Right renal pelvis (tissue), 4 donors: ENCODE measurements at regions not wholly inside any gene's neighbourhood (a gene's known extent, or its start where the extent isn't known, plus 50 kb on each side); places are given as distances from the start of the nearest gene placed in this dataset.

Experiments used
- DNase-seq, 4 donors: peaks; one replicate each; pipeline ENCODE4 v3.0.0-alpha.2; 2013; ENCODE audit warnings: low read depth in 4 of 4, low spot score in 3 of 4, missing footprints in 1 of 4

- DNase-seq = no peak
Observed at GRCh38 chr3:87175732-87176131, 51.4 kb upstream of the CHMP2B start.

DNA sequence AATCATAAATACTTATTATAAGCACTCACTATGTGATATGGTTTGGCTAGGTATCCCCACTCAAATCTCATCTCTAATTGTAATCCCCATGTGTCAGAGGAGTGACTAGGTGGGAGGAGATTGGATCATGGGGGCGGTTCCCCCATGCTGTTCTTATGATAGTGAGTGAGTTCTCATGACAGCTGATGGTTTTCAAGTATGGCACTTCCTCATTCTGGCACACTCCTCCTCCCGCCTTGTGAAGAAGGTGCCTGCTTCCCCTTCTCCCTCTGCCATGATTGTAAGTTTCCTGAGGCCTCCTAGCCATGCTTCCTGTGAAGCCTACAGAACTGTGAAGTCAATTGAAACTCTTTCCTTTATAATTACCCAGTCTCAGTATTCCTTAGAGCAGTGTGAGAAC, 53.3 kb upstream of the CHMP2B start:
- DNase-seq = no peak

DNA sequence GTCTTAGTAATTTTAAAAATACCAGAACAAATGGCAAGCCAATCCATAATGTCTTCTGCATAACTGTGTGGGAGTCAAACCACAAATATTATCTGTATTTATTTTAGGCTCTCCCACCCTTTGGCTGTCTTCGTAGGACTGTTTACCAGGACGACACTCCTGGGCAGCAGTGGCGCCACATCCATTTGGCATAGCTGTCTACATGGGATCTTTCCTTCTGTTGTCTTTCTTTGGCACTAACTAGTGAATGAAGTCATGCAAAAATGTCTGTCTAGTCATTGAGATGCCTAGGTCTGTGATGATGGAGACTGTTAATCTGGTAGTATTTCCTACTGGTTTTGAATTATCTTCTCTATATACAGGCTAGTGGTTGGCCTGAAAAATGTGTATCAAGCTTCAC, 54.0 kb upstream of the CHMP2B start:
- no peak for DNase-seq

DNA sequence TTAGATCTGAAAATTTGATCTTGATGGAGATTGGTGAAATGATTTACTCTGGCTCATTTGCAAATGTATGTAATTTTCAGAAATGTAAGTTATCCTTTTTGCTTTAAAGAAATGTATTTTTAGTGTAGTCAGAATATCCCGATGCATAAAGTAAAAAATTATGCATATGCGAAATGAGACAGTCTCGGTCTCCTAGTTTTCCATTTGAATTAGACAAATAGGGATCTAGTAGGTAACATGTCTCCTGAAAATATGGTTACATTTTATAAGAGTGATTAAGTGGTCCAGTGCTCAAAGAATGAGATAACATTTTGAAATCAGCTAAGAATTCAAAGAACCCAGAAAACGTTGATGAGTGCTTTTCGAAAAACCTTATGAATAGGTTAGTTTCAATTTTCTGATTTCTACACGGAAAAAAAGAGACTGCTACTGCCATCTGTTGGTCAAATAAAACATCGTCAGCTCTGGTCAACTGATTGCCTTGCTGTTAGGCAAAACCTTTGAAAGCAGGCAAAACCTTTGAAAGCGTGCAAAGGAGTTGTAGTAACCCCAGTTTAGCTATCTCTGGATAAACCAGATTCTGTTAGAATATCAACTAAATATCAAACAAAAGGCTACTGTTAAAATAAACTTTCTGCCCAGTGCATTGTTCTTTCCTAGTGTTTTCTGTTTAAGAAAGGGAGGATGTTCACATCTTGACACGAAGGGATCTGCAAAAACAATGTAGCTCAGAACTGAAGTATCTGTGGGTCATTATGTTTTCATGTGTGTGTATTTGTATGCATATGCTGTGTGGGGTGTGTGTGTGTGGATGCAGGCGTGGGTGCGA, 59.3 kb upstream of the CHMP2B start:
- peak; percentile 16 to 31 (median 22) for DNase-seq

DNA sequence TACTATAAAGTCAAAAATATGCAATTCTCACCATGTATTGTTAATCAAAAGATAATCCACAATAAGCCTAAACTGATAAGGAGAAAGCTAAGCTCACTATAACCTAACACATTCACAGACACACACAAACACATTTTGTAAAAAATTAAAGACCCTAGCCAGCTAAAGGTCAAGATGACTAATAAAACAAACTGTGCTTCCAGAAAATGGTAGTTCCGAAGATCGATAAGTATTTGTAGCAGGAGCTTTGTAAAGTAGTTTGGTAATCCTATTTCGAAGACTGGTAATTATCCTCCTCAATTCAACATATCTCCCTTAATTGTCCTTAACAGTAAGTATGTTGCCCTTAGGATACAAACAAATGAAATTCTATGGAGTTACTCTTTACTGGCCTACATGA, 62.9 kb upstream of the CHMP2B start:
- DNase-seq = no peak

DNA sequence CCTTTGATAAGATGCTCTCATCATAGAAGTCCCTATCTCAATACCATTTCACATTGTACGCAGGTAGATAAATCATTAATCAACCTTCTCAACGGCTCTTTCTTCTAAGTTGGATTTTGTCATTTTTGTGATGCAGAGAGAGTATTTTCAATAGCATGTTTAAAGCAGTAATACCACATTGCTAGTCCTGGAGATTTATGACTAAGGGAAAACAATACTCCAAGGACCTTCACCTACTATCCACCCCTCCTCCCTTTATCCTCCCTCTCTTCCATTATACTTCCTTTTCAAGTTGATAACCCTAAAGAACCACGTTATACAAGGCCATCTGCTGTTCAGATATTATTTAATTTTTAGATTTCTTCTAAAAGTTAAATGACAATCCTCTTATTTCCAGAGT, 65.3 kb upstream of the CHMP2B start:
- DNase-seq = no peak

- DNase-seq = no peak
Observed at GRCh38 chr3:87161417-87161816, 65.7 kb upstream of the CHMP2B start.

DNA sequence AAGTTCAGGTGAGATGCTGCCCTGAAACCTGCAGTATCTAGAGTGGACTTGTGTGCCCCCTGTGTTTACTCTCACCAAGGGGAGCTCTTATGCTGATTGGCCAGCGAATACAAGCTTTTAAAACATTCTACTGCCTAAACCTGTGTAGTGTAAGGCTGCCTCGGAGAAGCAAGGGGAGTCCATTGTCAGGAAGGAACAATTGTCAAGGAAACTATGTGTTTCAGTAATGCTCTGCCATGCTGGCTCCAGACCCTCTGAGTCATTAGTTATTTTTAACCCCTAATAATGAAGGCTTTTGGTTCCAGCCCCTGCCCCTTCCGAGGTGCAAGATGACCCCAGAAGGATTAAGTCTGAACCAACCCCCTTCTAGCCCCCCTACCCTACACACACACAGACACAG, 66.1 kb upstream of the CHMP2B start:
- no peak for DNase-seq

- DNase-seq = no peak
Observed at GRCh38 chr3:87158823-87159222, 68.3 kb upstream of the CHMP2B start.

- no peak for DNase-seq
Observed at GRCh38 chr3:87148020-87148419, 79.1 kb upstream of the CHMP2B start.

DNA sequence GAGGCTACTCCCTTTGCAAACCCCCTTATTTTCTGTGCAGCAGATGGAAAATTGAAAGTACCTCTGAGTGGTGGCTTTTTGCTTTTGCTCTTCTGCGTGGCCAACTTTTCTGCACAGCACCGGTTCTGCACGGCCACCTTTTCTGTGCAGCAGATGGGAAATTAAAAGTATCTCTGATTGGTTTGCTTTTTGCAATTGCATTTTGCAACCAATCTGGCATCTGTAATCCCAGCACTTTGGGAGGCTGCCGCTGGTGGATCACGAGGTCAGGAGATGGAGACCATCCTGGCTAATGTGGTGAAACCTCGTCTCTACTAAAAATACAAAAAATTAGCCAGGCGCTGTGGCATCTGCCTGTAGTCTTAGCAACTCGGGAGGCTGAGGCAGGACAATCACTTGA, 79.5 kb upstream of the CHMP2B start:
- no peak for DNase-seq

DNA sequence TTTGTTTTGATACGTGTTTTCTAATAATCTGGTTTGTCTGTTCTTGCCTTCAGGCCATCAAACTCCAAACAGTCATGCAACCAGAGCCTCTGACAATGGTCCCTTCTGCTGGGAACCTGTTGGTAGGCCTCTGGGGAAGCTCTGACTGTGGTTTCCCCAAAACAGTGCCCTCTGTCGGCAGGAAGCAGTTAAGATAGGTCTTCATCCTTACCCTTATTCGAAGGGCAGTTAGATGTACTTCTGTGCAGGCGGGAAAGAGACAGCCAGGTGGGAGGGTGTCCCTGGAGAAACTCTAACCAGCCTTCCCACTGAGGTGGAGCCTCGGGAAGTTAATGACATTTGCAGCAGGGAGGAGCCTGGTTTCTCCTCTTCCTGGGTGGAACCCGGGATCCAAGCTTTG, 81.6 kb upstream of the CHMP2B start:
- no peak for DNase-seq

DNA sequence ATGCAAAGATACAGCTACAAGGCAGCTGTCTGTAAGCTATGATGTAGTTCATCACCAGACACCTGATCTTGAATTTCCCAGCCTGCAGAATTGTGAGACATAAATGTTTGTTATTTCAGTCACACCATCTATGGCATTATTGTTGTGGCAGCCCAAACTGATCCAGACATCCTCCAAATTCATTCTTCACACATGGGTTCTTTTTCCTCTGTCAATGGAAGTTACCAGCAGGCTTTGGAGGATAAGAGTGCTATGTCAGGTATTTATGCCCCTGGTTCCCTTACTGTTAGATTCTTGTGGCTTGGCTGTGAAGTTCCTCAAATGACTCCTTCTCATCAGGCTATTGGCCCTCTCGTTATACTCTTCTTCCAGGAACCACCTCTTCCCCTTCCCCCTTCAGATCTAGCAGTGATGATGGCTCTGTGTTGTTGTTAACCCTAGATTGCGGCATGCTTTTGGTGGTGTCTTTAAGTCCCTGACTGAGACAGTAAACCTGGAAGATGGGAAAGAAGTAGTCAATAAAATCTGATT, 91.0 kb upstream of the CHMP2B start:
- no peak for DNase-seq

GRCh38 chr3:87135412-87135811, 91.7 kb upstream of the CHMP2B start:
- no peak for DNase-seq

GRCh38 chr3:87132801-87133200, 94.3 kb upstream of the CHMP2B start:
- DNase-seq = no peak

- DNase-seq = no peak
Observed at GRCh38 chr3:87128006-87128405, 99.1 kb upstream of the CHMP2B start.

GRCh38 chr3:87127281-87127680, 99.8 kb upstream of the CHMP2B start:
- no peak for DNase-seq

DNA sequence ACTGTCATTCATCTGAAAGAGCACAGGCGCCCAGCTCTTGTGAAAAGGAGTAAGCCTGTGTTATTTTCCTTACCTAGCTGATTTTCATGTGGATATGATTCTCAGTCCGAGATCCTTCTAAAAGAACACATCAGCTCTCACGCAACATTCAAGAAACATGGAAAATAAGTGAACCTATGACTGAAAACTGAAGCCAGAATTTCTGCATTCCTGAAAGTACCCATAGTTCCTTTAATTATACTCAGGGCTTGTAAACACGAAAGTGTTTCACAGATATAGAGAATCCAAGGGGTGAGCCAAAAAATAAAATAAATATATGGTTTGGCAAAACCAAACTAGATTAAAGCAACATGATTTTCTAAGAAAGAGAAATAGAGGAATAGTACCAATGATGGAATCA, 100.8 kb upstream of the CHMP2B start:
- no peak for DNase-seq

DNA sequence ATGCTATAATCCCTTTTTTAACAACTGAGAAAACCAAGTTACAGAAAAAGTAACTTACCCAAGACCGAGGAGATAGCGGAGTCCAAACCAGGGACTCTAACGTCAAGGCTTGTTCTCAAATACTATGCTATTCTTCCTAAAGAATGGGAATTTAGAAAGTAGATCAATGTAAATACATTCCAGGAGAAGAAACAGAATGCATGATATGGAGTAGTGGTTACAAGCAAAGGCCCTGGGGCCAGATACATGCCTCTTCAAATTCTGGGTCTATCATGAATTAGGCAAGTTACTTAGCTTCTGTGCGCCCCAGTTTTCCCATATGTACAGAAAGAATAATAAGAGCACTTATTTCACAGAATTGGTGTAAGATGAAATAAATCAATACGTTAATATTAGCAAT, 102.0 kb upstream of the CHMP2B start:
- DNase-seq = no peak

DNA sequence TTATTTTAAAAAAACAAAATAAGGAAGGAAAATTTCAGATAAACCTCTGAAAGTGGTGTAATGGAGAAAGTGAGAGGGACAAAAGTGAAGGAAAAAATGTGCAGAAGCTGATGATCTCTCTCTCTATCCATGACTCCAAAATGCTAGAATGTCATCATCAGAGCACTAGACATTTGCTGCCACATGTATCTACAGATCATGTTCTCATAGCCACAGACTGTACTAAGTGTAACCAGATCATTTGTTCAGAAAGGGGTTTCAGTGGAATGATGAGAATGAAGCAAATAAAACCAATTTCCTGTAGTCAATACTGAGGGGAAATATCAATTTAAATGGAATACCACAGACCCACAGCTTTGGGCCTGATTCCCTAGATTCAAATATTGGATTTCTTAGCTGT, 104.3 kb upstream of the CHMP2B start:
- DNase-seq = no peak

- DNase-seq = no peak
Observed at GRCh38 chr3:87121856-87122255, 105.3 kb upstream of the CHMP2B start.

DNA sequence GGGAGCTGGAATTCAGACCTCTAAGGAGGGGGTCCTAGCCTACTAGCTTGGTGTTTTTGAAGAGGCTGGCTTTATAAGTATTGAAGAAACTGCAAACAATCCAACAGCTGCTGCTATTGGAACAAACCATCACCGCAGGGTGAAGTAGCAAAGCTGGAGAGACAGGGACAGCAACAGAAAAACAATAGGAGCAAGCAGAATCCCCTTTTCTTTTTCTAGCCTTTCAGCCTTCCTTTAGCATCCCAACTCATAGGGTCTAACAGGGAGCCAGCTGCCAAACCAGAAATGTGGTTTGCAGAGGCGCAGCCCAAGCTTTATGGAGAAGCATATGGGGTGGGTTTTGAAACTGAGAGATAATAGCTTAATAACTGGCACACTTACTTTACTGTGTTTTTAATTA, 106.2 kb upstream of the CHMP2B start:
- DNase-seq = no peak

DNA sequence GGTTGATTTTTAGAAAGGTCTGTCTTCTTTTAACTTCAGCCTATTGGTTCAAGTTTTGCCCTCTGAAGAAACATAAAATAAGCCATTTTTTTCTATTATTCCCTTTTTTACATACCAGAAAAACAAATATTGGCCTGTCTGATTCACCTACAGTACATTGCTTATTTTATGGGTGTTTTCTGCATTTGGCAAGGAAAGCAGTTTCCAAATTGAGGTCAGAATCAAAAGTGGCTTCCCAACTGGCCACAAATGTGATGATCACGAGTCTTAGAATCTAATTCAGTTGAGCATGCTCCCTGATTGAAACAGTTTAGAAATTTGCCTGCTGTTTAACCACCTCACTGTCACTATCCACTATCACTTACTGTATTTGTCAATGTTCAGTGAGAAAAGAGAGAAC, 106.9 kb upstream of the CHMP2B start:
- no peak for DNase-seq
